ENCODE measurements at regions not wholly inside any gene's neighbourhood (a gene's known extent, or its start where the extent isn't known, plus 50 kb on each side); places are given as distances from the start of the nearest gene placed in this dataset.

GRCh38 chr6:101322921-101323320 is 70.6 kb upstream of the GRIK2 start:
- DNase-seq, result no peak

GRCh38 chr6:101326411-101326810 is 67.1 kb upstream of the GRIK2 start:
- no peak for DNase-seq

- no peak for DNase-seq
Measured at GRCh38 chr6:101341926-101342325, 51.6 kb upstream of the GRIK2 start.
